K562 (cell line): ENCODE measurements at regions not wholly inside any gene's neighbourhood (a gene's known extent, or its start where the extent isn't known, plus 50 kb on each side); places are given as distances from the start of the nearest gene placed in this dataset.
"Not testable (repeated sequence)": the region's sequence is repeated elsewhere in the genome, so short reads cannot be mapped to it uniquely, and the experiment has no call there.

Experiments used
- CTCF ChIP-seq, 3 experiments: IDR thresholded peaks in 2 of 3; conservative IDR thresholded peaks in 1 of 3; 2 replicates each; pipeline ENCODE4 v1.5.1; 2011 to 2012; ENCODE audit warnings: low read length in 3 of 3, mild to moderate bottlenecking in 3 of 3, control low read depth in 2 of 3, improper control_type of control experiment in 1 of 3, inconsistent platforms in 1 of 3, low read depth in 1 of 3, mixed read lengths in 1 of 3, moderate library complexity in 1 of 3; ENCODE audit not compliant: insufficient read depth in 2 of 3
- FOXA1 ChIP-seq: fragments of 450-650 bp; IDR thresholded peaks from 2 replicates; pipeline ENCODE4 v1.6.1; 2016; ENCODE audit warnings: mild to moderate bottlenecking, borderline replicate concordance
- FOXA3 ChIP-seq, 2 experiments: fragments of 450-650 bp in 1 of 2; sonication (generic) in 1 of 2; formaldehyde crosslinking; IDR thresholded peaks in 1 of 2; conservative IDR thresholded peaks in 1 of 2; 2 replicates each; pipeline versions ENCODE4 v1.4.0 to v1.8.0; 2020 to 2022; ENCODE audit warnings: mild to moderate bottlenecking in 2 of 2, missing genetic modification reagents in 1 of 2
- KLF16 ChIP-seq: IDR thresholded peaks from 2 replicates; pipeline ENCODE4 v1.6.1; 2016; ENCODE audit warnings: antibody characterized with exemption
- SP1 ChIP-seq: sonication (generic); formaldehyde crosslinking; IDR thresholded peaks from 2 replicates; pipeline ENCODE4 v1.8.1; 2022; ENCODE audit warnings: mild to moderate bottlenecking, missing genetic modification reagents
- ZNF644 ChIP-seq: fragments of 200-800 bp; sonication (Bioruptor generic); IDR thresholded peaks from 2 replicates; pipeline ENCODE4 v1.6.1; 2016; ENCODE audit warnings: low read depth, missing genetic modification characterization, missing compliant biosample characterization
- TF ChIP-seq, protein P1 (sequence below): fragments of 250-450 bp; sonication (Bioruptor Pico); IDR thresholded peaks from 2 replicates; pipeline ENCODE4 v1.5.0; 2022; ENCODE audit warnings: mild to moderate bottlenecking
- TF ChIP-seq, protein P2 (sequence below): fragments of 250-450 bp; sonication (Bioruptor Pico); IDR thresholded peaks from 2 replicates; pipeline ENCODE4 v1.8.0; 2022; ENCODE audit warnings: moderate library complexity, mild to moderate bottlenecking, inconsistent platforms

GRCh38 chr1:838291-838690, 85.4 kb upstream of the SAMD11 start:
- not testable (repeated sequence) for TF ChIP-seq KLF16; ZNF644; SP1 (CRISPR knock-in tag); FOXA1; FOXA3 (CRISPR knock-in tag; conservative IDR thresholded peaks at IDR 0.05 in 1 of 2, IDR thresholded peaks at IDR 0.05 in 1 of 2); CTCF (IDR thresholded peaks at IDR 0.05 in 2 of 3, conservative IDR thresholded peaks at IDR 0.05 in 1 of 3; ENCODE audit: insufficient read depth in 2 of 3, low read depth in 1 of 3, low read length in 3 of 3)
- TF ChIP-seq, protein P1, sequence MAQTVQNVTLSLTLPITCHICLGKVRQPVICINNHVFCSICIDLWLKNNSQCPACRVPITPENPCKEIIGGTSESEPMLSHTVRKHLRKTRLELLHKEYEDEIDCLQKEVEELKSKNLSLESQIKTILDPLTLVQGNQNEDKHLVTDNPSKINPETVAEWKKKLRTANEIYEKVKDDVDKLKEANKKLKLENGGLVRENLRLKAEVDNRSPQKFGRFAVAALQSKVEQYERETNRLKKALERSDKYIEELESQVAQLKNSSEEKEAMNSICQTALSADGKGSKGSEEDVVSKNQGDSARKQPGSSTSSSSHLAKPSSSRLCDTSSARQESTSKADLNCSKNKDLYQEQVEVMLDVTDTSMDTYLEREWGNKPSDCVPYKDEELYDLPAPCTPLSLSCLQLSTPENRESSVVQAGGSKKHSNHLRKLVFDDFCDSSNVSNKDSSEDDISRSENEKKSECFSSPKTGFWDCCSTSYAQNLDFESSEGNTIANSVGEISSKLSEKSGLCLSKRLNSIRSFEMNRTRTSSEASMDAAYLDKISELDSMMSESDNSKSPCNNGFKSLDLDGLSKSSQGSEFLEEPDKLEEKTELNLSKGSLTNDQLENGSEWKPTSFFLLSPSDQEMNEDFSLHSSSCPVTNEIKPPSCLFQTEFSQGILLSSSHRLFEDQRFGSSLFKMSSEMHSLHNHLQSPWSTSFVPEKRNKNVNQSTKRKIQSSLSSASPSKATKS (CRISPR knock-in tag), result not testable (repeated sequence)
- TF ChIP-seq, protein P2, sequence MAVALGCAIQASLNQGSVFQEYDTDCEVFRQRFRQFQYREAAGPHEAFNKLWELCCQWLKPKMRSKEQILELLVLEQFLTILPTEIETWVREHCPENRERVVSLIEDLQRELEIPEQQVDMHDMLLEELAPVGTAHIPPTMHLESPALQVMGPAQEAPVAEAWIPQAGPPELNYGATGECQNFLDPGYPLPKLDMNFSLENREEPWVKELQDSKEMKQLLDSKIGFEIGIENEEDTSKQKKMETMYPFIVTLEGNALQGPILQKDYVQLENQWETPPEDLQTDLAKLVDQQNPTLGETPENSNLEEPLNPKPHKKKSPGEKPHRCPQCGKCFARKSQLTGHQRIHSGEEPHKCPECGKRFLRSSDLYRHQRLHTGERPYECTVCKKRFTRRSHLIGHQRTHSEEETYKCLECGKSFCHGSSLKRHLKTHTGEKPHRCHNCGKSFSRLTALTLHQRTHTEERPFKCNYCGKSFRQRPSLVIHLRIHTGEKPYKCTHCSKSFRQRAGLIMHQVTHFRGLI, result not testable (repeated sequence)
